ENCODE measurements at regions not wholly inside any gene's neighbourhood (a gene's known extent, or its start where the extent isn't known, plus 50 kb on each side); places are given as distances from the start of the nearest gene placed in this dataset.
"Not testable (repeated sequence)": the region's sequence is repeated elsewhere in the genome, so short reads cannot be mapped to it uniquely, and the experiment has no call there.

- DNase-seq (ENCODE audit: low read depth), result no peak
Measured at GRCh38 chr10:65042496-65042895, 1521.3 kb downstream of the REEP3 start.

GRCh38 chr10:65046831-65047230 is 1525.6 kb downstream of the REEP3 start:
- no peak for DNase-seq (ENCODE audit: low read depth)

GRCh38 chr10:65052111-65052510 is 1530.9 kb downstream of the REEP3 start:
- DNase-seq (ENCODE audit: low read depth), result not testable (repeated sequence)

GRCh38 chr10:65053397-65053796 is 1532.2 kb downstream of the REEP3 start:
- not testable (repeated sequence) for DNase-seq (ENCODE audit: low read depth)

DNA sequence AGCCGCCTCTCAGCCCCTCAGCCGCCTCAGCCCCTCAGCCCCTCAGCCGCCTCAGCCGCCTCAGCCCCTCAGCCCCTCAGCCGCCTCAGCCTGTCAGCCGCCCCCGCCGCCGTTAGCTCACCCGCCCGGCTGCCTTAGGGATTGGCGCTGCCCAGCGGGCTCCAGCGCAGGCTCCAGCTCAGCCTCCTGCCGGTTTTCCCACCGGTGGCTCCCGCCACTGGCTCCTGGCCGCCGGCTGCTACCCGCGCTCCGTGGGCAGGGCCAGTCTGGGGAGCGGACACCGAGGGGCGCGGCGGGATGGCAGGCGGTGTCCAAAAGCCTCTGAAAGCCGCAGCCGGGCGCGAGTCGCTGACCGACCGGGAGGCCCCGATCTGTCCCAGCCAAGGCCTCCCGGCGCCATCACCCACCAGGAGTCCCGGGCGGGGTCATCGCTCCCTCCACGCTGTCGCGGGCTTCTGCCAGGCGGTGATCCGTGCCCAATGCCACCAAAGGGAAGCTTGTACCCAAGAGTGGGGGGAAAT is 1532.7 kb downstream of the REEP3 start:
- DNase-seq (ENCODE audit: low read depth), result not testable (repeated sequence)

GRCh38 chr10:65054701-65055100 is 1533.5 kb downstream of the REEP3 start:
- not testable (repeated sequence) for DNase-seq (ENCODE audit: low read depth)

GRCh38 chr10:65065278-65065677 is 1544.1 kb downstream of the REEP3 start:
- DNase-seq (ENCODE audit: low read depth), result no peak

DNA sequence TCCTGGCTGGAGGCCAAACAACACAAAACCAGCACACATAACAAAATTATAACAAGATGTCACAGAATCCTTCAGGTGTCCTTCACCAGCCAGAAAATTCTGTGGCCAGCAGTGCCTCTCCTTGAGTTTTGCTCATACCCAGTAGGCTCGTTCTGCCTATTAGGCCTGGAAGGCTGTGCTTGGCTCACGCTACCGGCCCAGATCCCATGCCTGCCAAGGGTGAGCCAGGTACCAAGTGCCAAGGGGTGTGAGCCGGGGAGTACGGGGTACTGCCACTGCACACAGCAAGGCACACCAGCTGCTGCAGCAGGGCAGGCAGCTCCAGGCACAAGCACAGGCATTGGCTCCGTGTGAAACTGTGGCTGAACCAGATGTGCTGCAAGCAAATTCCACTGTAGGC is 1562.0 kb downstream of the REEP3 start:
- no peak for DNase-seq (ENCODE audit: low read depth)

DNA sequence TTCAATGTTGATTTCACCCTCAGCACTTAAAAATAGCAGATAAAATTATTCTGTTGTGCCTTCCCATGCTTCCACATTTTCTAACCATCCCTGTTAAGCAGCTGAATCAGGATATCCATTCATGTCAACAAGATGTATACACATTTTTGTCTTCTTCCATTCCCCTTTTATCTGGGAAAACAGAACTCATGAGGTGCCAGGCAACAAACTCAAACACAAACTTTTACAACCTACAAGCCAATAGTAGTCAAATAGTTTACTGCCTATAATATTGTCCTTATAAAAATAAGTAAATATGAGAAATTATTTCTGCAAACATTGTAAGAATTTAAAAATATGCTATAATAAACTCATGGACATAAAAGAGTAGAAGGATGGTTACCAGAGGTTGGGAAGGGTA is 1569.8 kb downstream of the REEP3 start:
- DNase-seq (ENCODE audit: low read depth), result no peak

GRCh38 chr10:65100146-65100545 is 1578.9 kb downstream of the REEP3 start:
- DNase-seq (ENCODE audit: low read depth), result no peak

DNA sequence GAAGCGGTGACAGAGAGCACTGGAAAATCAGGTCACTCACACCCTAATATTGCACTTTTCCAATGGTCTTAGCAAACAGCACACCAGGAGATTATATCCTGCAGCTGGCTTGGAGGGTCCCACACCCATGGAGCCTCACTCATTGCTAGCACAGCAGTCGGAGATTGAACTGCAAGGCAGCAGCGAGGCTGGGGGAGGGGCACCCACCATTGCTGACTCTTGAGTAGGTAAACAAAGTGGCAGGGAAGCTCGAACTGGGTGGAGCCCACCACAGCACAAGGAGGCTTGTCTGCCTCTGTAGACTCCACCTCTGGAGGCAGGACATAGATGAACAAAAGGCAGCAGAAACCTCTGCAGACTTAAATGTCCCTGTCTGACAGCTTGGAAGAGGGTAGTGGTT is 1579.7 kb downstream of the REEP3 start:
- not testable (repeated sequence) for DNase-seq (ENCODE audit: low read depth)

- DNase-seq (ENCODE audit: low read depth), result no peak
Measured at GRCh38 chr10:65110009-65110408, 1588.8 kb downstream of the REEP3 start.

- not testable (repeated sequence) for DNase-seq (ENCODE audit: low read depth)
Measured at GRCh38 chr10:65111059-65111458, 1589.9 kb downstream of the REEP3 start.

- DNase-seq (ENCODE audit: low read depth), result no peak
Measured at GRCh38 chr10:65112573-65112972, 1591.4 kb downstream of the REEP3 start.

DNA sequence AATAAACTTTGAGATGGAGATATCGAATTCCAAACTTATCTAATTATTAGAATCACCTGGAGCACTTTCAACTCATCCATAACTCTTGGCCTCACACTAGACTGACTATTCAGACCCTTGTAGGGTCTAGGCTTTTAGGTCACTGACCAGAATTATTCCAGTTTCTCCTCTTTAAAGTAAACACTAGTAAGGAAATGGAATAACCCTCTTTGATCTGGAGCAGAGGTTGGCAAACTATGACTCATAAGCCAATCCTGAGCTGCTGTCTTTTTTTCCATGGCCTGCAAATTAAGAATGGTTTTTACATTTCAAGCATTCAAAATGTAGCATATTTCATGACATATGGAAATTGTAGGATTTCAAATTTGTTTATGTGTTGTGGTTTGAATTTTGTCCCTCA is 1601.9 kb downstream of the REEP3 start:
- DNase-seq (ENCODE audit: low read depth), result no peak

DNA sequence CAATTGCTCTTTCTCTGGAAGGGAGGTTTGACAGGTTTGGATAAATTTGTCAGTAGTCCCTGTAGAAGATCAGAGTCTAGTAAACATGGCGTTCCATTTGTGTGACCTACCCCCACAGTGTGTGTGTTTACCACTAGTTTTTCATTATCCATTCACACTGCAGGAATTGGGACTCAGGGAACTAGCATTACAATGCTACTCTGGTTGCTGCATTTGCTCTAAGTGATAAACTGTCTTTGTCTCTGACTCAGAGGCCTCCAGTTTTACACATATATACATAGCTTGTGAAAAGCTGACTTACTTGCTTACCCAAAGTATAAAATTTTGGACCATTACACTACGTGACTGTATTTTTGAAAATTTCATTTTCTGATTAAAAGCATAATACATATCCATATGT is 1604.0 kb downstream of the REEP3 start:
- no peak for DNase-seq (ENCODE audit: low read depth)

DNA sequence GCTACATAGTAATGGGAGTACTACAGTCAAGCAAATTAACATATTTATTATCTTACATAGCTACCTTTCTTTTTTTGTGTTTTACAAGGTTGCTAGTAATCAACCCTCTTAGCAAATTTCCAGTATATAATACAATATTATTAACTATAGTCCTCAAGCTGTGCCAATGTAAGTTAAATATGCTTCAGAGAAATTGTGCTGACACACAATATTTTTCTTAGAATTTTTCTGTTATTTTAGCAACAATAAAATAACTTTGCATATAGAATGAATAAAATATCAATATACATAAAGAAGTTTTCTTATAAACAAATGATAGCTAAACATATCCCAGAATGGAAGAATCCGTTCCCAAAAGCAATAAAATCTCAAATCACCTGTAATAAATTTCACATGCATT is 1605.1 kb downstream of the REEP3 start:
- DNase-seq (ENCODE audit: low read depth), result no peak

DNA sequence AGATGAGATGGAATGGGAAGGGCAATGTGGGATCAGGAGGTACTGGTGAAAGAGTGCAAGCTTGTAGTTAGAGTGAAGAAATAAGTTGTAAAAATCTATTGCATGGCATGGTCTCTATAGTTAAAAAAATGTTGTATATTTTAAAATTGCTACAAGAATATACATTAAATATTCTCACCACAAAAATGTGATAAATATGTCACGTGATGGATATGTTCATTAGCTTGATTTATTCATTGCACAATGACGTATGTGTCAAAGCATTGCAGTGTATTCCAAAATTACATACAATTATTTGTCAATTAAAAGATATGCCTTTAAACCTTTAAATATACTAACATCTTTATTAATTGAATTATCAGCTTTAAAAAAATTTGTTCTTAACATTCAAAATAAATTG is 1607.1 kb downstream of the REEP3 start:
- no peak for DNase-seq (ENCODE audit: low read depth)

DNA sequence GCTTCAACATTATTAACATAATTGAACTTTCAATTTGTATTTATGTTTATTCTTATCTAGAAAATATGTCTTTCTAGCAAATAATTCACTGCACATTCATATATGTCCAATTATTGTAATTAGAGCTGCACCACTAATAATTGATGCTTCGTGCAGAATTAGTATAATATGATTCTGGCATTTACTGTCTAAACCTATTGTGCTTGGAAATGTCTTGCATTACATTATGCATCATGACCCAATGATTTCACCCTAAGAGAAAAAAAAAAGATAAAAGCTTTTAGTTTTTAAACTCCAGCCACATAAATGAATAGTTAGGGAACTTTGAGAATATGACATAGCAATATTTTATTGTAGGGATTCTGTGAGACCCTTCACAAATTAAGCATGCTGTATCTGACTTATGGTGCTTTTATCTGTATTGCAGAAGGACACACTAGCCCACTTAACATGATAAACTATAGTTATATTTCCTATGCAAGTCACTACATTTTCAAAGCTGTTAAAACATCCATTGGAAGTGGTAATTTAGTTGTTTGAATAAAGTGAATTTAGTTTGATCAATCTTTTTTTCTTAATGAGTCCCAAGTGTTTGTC is 1609.1 kb downstream of the REEP3 start:
- no peak for DNase-seq (ENCODE audit: low read depth)

DNA sequence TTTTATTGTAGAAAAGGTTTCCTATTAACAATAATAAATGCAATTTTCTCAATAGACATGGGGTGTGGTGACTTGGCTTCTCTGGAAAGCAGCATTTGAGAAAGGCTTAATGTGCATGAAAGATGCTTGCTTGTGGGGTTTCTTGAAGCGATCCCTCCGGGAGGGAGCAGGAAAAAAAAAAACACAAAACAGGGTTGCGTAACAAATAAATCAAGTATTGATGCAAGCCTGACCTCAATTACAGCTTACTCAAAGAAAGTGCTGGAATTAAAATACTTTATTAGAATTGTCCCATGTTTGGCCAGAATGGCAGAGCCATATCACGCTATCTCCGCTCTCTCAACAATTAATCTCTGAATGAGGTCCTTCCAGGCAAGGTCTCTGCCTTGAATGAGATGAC is 1612.5 kb downstream of the REEP3 start:
- DNase-seq (ENCODE audit: low read depth), result no peak

DNA sequence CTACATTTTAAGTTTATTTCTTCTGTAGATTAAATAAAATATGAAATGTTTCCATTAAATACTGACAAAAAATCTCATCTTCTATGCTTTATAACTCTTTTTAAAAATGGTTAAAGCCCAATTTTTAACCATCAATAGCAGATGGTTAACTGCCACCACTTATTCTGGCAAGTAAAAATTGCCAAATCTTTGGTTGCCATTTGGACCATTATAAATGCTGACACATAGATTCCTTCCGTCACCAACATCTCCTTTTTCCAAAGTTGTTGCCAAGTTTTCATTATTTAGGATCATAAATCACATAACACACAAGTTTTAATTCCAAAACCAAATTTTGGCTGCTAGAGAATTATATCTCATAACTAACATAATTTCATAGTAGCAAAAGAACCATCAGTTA is 1614.3 kb downstream of the REEP3 start:
- no peak for DNase-seq (ENCODE audit: low read depth)

- no peak for DNase-seq (ENCODE audit: low read depth)
Measured at GRCh38 chr10:65142641-65143435, 1621.6 kb downstream of the REEP3 start.

GRCh38 chr10:65143723-65144122 is 1622.5 kb downstream of the REEP3 start:
- no peak for DNase-seq (ENCODE audit: low read depth)

GRCh38 chr10:65149878-65150277 is 1628.7 kb downstream of the REEP3 start:
- DNase-seq (ENCODE audit: low read depth), result no peak

Measured in fibroblast of the conjunctiva (primary cell).